WTC11 (cell line): ENCODE measurements at regions not wholly inside any gene's neighbourhood (a gene's known extent, or its start where the extent isn't known, plus 50 kb on each side); places are given as distances from the start of the nearest gene placed in this dataset.

Experiments used
- ATAC-seq: fragments of 200-7000 bp; cut with Tn5 transposase; 2 replicates; pipeline ENCODE4 v1.10.0; 2021; ENCODE audit warnings: mild to moderate bottlenecking, moderate library complexity
- CTCF ChIA-PET: fragments of 300-600 bp; sonication (Branson Sonifier 250); formaldehyde crosslinking; loops from one replicate; lab custom pipeline; 2021; ENCODE audit warnings: antibody characterized with exemption; lab: Charles Lee
- POLR2A ChIA-PET: fragments of 350-600 bp; sonication (Branson Sonifier 250); formaldehyde crosslinking; loops from one replicate; lab custom pipeline; 2021; ENCODE audit warnings: antibody characterized with exemption; lab: Charles Lee
- DNase-seq: peaks from one replicate; pipeline ENCODE4 v3.0.0; 2021; ENCODE audit warnings: low spot score
- H3K27ac Mint-ChIP-seq: 2 replicates; pipeline ENCODE4 v1.8.0; 2021; ENCODE audit warnings: mixed read lengths
- H3K27me3 Mint-ChIP-seq: 2 replicates; pipeline ENCODE4 v1.8.0; 2021; ENCODE audit warnings: low read depth, mild to moderate bottlenecking, moderate library complexity, mixed read lengths
- H3K36me3 Mint-ChIP-seq: 2 replicates; pipeline ENCODE4 v1.8.0; 2021; ENCODE audit warnings: mixed read lengths
- H3K4me1 Mint-ChIP-seq: 2 replicates; pipeline ENCODE4 v1.8.0; 2022; ENCODE audit warnings: mixed read lengths
- H3K4me3 Mint-ChIP-seq: 2 replicates; pipeline ENCODE4 v1.8.0; 2021; ENCODE audit warnings: mild to moderate bottlenecking, moderate library complexity, mixed read lengths
- H3K9me3 Mint-ChIP-seq: 2 replicates; pipeline ENCODE4 v1.8.0; 2021; ENCODE audit warnings: mixed read lengths
- ARID4B ChIP-seq: sonication (generic); formaldehyde crosslinking; IDR thresholded peaks from 2 replicates; pipeline ENCODE4 v1.8.0; 2023; ENCODE audit warnings: missing genetic modification reagents, mild to moderate bottlenecking, borderline replicate concordance
- ATF6 ChIP-seq: sonication (generic); formaldehyde crosslinking; IDR thresholded peaks from 2 replicates; pipeline ENCODE4 v1.8.1; 2023; ENCODE audit warnings: mild to moderate bottlenecking, missing genetic modification reagents
- CBFB ChIP-seq: sonication (generic); formaldehyde crosslinking; IDR thresholded peaks from 2 replicates; pipeline ENCODE4 v1.8.1; 2022; ENCODE audit warnings: mild to moderate bottlenecking, low read depth, missing genetic modification reagents
- CREB1 ChIP-seq: sonication (generic); formaldehyde crosslinking; IDR thresholded peaks from 2 replicates; pipeline ENCODE4 v1.8.0; 2023; ENCODE audit warnings: mild to moderate bottlenecking, missing genetic modification reagents
- E2F4 ChIP-seq: sonication (generic); formaldehyde crosslinking; IDR thresholded peaks from 2 replicates; pipeline ENCODE4 v1.8.1; 2022; ENCODE audit warnings: low read depth, mild to moderate bottlenecking, moderate library complexity, missing genetic modification reagents, borderline replicate concordance
- GABPB1 ChIP-seq: sonication (generic); formaldehyde crosslinking; IDR thresholded peaks from 2 replicates; pipeline ENCODE4 v1.8.1; 2023; ENCODE audit warnings: mild to moderate bottlenecking, missing genetic modification reagents
- IRF2 ChIP-seq: sonication (generic); formaldehyde crosslinking; IDR thresholded peaks from 2 replicates; pipeline ENCODE4 v1.8.0; 2022; ENCODE audit warnings: low read depth, missing genetic modification reagents, borderline replicate concordance
- MXD4 ChIP-seq: fragments of 250-450 bp; sonication (Bioruptor Pico); IDR thresholded peaks from 2 replicates; pipeline ENCODE4 v1.8.0; 2021; ENCODE audit warnings: mild to moderate bottlenecking, moderate library complexity, borderline replicate concordance
- SMAD3 ChIP-seq: sonication (generic); formaldehyde crosslinking; IDR thresholded peaks from 2 replicates; pipeline ENCODE4 v1.8.0; 2022; ENCODE audit warnings: missing genetic modification reagents, mild to moderate bottlenecking, borderline replicate concordance
- SP1 ChIP-seq: sonication (generic); formaldehyde crosslinking; conservative IDR thresholded peaks from 2 replicates; pipeline ENCODE4 v1.8.1; 2022; ENCODE audit warnings: missing genetic modification reagents
- TCF7 ChIP-seq: sonication (generic); formaldehyde crosslinking; IDR thresholded peaks from 2 replicates; pipeline ENCODE4 v1.8.0; 2022; ENCODE audit warnings: mild to moderate bottlenecking, low read depth, missing genetic modification reagents, moderate library complexity
- ZBTB21 ChIP-seq: sonication (generic); formaldehyde crosslinking; IDR thresholded peaks from 2 replicates; pipeline ENCODE4 v1.8.1; 2023; ENCODE audit warnings: mild to moderate bottlenecking, missing genetic modification reagents, borderline replicate concordance
- ZNF396 ChIP-seq: fragments of 250-450 bp; sonication (Bioruptor Pico); IDR thresholded peaks from 2 replicates; pipeline ENCODE4 v1.8.0; 2021; ENCODE audit warnings: mild to moderate bottlenecking, moderate library complexity, borderline replicate concordance
- ZNF416 ChIP-seq: fragments of 250-450 bp; sonication (Bioruptor Pico); IDR thresholded peaks from 2 replicates; pipeline ENCODE4 v1.9.0; 2021; ENCODE audit warnings: mild to moderate bottlenecking, inconsistent platforms

- peaks cover 10% of the 10 kb centered on the region for H3K9me3 Mint-ChIP-seq
- no peak overlapping the region for H3K4me3 Mint-ChIP-seq
- H3K27ac Mint-ChIP-seq = no peak overlapping the region
- peaks cover 2% of the 10 kb centered on the region for H3K36me3 Mint-ChIP-seq
- no peaks in the 10 kb centered on the region; the same call in 1 of the 2 replicates for H3K27me3 Mint-ChIP-seq
- ChIA-PET POLR2A (no interaction called here), CTCF (interaction anchor here (1.1 kb wide), 1 partner anchor 96 kb away, joined by 5 read pairs; no protein-coding TSS in a partner anchor)
- TF ChIP-seq ZBTB21 (CRISPR knock-in tag) = no peak
- no peak for TF ChIP-seq ARID4B (CRISPR knock-in tag)
- no peak for TF ChIP-seq ZNF396 (CRISPR knock-in tag)
- TF ChIP-seq SP1 (CRISPR knock-in tag) = no peak
- TF ChIP-seq GABPB1 (CRISPR knock-in tag) = no peak
- no peak for TF ChIP-seq ATF6 (CRISPR knock-in tag)
- TF ChIP-seq IRF2 (CRISPR knock-in tag) = no peak
- no peak for TF ChIP-seq ZNF416 (CRISPR knock-in tag)
- TF ChIP-seq TCF7 (CRISPR knock-in tag) = no peak
- TF ChIP-seq CBFB (CRISPR knock-in tag) = no peak
- DNase-seq (no peak), ATAC-seq (no peak)
- no peaks in the 10 kb centered on the region for H3K4me1 Mint-ChIP-seq
Observed at GRCh38 chr9:91011891-91012290, 210.3 kb downstream of the SYK start.

- Mint-ChIP-seq H3K36me3 (peaks cover 2% of the 10 kb centered on the region), H3K27ac (no peak overlapping the region)
- ATAC-seq = no peak
Observed at GRCh38 chr9:91012933-91013841, 211.6 kb downstream of the SYK start.

More at GRCh38 chr9:91012933-91013841, 211.6 kb downstream of the SYK start:
- Mint-ChIP-seq H3K27me3 (no peaks in the 10 kb centered on the region; the same call in 1 of the 2 replicates), H3K4me3 (no peak overlapping the region), H3K4me1 (peaks cover 5% of the 10 kb centered on the region; the same call in 1 of the 2 replicates), H3K9me3 (peaks cover 11% of the 10 kb centered on the region)
- TF ChIP-seq SMAD3 (CRISPR knock-in tag) (no peak), CREB1 (CRISPR knock-in tag) (no peak), MXD4 (CRISPR knock-in tag) (no peak), E2F4 (CRISPR knock-in tag) (no peak)
- no peak for DNase-seq
- CTCF ChIA-PET = interaction anchor here (1.3 kb wide), 1 partner anchor 21 kb away, joined by 4 read pairs; no protein-coding TSS in a partner anchor
- POLR2A ChIA-PET = no interaction called here
